Activated CD4-positive, alpha-beta T cell treated with anti-CD3 and anti-CD28 coated beads, Interleukin-10, Interleukin-2, amounts not matched to agents 100 ng/mL and 50 ng/mL, durations not matched to agents 16 hours and 8 hours (primary cell): ENCODE measurements at regions not wholly inside any gene's neighbourhood (a gene's known extent, or its start where the extent isn't known, plus 50 kb on each side); places are given as distances from the start of the nearest gene placed in this dataset.

Source experiments
- DNase-seq: peaks from one replicate; pipeline ENCODE4 v3.0.0-alpha.2; 2020

DNA sequence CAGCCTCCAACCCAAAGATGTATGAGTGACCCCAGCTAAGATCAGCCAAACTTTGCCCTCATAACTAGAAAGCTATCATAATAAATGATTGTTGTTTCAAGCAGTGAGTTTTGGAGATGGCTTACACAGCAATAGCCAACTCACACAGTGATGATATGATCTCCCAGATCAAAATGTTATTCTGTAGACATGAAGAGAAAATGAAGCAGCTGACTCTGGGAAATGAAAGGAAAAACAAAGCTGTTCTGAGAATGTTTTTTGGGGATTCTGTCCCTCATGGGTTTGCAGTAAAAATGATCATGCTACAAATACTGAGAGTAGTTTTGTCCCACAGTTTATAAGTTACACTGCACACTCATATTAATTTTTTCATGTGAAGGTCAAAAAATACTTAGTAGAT is 617.8 kb downstream of the MRPL39 start:
- no peak for DNase-seq

DNA sequence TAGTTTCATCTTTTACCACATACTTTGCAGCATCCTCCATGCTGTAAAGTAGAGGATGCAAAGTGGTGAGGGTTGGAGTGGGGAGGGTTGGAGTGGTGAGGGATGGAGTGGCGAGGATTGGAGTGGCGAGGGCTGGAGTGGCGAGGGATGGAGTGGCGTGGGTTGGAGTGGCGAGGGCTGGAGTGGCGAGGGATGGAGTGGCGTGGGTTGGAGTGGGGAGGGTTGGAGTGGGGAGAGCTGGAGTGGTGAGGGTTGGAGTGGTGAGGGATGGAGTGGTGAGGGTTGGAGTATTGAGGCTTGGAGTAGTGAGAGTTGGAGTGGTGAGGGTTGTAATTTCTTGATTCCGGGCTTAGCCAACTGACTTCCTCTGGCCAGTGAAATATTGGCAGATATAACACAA is 618.3 kb downstream of the MRPL39 start:
- DNase-seq: no peak

DNA sequence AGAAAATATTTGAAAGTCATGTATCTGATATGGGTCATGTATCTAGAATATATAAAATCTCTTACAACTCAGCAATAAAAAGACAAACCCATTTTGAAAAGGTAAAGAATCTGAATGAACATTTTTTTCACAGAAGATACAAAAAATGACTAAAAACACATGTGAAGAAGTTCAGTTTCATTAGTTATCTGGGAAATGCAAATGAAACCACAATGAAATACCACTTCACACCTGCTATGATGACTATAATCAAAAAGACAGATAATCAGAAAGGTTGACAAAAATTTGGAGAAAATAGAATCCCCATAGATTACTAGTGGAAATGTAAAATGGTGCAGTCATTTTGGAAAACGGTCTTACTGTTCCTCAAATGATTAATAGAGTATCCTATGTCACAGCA is 631.0 kb downstream of the MRPL39 start:
- DNase-seq: no peak

DNA sequence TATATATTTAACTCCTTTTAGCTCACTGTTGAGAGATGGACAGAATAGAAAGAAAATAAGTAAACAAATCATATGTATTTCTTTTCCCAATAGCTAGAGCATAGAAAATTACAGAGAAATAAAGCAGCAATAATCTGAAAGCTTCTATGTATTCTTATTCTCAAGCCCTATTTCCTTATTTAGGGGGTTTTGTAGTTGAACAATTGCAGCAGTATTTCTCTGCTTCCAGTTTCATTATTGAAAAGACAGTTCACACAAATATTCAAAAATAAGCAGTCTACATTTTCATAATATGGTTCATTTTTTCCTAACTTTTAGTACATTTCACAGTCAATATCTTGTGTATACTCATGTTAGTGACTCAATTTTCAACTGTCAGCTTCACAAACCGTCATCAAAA is 638.2 kb downstream of the MRPL39 start:
- DNase-seq: no peak

DNA sequence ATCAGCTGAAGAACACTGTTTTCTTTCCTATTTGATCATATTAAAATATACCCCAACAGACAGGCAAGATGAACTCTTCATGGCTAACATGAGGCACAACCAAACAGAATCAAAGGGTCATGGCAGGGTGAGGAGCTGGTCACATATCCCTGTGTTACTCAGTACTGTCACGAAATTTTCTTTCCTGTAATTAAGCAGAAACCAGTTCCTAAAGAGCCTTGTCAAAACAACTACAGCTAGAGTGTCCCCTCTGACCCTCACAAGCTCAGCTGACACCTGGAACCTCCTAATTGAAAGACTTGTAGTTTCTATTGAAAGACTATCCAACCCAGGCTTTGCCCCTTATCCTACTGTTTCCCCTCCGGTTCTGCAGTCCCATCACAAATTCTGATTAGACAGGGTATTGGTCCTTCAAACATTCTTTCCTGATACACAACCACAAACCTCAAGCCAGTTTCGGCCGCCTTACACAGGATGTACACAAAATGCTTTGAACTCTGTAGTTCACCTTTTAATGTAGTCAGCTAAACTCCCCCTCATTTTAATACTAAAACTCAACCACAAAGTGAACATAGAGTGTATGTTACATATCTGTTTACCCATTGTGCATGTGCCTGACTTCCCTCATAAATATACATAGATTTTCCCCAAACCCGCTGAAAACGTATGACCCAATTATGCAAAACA is 651.9 kb downstream of the MRPL39 start:
- peak; percentile 3 for DNase-seq

DNA sequence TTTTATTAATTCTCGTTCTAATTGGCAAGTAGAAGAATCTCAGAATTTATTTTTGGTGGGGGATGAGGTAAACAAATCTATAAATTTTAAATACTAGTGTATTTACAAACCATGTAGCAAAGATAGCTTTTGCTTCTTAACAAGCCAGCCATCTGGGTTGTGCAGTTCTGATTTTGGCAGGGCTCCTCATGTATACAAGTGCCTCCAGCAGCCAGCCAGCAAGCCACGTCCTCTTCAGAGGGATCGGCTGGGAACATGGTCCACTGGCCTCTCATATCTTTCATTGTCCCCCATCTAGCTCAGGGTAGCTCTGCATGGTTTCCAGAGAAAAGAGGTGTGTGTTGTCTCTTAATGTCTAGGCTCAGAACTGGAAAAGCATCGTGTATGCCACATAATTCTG is 659.1 kb downstream of the MRPL39 start:
- DNase-seq: no peak

DNA sequence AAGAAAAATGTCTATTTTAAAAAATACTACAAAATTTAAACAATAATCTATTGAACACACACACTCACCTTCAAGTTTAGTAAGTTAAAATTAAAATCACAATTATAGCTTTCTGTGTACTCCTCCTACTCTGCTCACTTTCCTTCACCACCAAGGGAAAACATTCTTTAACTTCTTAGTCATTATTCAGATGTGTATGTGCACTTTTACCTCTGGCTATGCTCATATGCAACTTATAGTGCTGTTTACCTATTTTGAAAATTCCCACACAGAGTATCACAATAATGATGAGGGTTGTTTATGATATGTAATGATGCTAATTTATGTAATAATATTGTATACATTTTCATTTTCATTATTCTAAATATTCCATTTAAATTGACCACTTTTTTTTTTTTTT is 661.4 kb downstream of the MRPL39 start:
- no peak for DNase-seq

DNA sequence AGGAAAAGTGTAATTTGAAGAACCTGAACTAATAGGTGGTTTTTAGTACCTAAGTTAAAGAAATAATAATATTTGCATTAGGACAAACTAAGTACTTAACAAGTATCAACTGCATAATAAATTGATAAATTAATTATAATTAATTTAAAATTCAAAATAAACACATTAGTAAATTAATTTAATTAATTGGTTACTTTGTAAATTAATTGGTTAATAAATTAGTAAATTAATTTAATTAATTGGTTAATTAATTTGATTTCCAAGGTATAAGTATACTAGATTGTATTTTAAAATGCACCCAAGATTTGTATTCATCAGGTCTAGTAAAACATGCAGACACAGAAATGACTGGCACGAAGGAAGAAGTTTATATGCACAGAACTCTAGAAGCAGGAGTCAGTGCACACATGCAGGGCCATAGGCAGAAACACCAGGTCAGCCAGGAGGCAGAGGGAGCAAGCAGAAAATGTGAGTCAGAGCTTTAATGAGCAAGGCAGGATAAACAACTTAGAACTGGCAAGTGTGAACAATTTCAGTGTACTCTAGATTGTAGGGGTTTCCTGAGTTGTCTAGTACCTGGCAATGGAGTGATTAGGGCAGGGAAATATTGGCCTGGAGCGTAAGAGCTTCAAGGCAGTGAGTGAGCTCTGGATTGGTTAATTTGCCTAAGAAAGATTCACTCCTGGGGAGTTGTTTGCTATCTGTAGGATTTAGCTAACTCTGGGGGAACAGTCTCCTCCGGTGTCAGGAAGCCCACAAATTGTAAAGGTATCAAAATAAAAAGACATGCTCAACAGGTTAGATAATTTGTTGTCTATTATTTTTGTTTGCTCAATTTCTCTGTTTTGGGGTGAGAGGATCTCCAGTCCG is 665.7 kb downstream of the MRPL39 start:
- DNase-seq: no peak

DNA sequence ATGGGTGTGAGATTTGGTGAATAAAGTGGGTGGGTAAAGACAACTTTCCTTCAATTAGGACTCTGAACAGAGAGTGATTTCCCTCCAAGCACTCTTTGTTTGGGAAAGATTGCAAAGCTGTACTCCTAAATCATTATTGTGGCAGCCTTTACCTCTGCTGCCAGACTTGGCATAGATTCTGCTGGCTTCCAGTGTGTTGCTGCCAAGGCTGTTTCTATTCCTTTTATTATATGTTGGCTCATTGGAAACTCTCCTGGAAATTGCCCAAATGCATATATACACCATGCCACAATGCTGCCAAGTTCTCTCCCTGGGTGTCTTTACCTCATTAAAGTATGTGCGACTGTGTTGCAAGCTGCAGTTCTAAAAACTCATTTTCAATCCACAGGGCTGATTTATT is 668.0 kb downstream of the MRPL39 start:
- no peak for DNase-seq

DNA sequence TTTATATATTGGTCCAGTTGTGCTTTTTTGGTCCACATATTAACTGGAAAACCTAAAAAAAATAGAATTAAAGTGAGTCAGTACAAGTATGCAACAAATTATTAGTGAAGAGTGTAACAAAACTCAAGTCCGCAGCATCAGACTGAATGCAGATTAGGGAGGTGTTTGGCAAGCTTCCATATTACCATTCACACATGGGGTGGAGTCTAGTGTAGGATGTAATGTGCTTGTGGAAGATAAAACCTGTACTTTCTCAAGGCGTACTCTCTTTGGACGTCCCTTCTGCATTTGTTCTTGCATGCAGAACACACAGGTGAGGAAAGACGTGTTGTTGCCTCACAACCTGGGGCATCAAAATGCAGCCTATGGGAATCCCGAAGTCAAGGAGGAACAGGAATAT is 668.7 kb downstream of the MRPL39 start:
- DNase-seq: no peak

DNA sequence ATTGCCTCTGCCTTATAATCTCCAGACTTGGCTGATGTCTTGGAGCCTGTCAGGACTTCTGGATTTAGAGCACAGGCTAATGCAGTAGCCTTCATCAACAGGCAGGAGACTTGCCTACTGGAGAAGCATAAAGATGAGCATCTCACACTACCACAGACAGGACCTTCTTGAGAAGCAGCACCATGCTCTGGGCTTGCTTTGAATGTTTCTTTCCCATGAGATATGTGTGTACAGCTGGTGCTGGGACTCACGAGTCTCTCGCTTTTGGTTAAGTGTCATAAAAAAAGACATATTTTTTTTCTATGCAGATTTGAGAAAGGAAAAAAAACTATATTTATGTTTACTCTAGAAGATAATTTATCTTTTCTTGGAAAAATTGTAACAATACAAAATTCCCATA is 671.3 kb downstream of the MRPL39 start:
- no peak for DNase-seq

DNA sequence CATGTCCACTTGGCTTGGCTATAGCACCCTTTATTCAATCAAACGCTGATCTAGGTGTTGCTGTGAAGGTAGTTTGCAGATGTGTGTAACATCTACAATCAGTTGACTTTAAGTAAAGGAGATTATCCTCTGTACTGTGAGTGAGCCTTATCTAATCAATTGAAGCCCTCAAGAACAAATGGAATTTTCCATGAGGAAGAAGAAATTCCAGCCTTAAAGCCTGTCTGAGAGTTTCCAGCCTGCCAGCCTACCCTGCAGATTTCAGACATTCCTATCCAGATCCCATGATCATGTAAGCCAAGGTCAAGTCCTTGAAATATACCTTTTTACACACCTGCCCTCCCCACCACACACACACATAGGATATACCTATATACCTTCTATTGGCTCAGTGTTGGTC is 696.7 kb downstream of the MRPL39 start:
- no peak for DNase-seq

DNA sequence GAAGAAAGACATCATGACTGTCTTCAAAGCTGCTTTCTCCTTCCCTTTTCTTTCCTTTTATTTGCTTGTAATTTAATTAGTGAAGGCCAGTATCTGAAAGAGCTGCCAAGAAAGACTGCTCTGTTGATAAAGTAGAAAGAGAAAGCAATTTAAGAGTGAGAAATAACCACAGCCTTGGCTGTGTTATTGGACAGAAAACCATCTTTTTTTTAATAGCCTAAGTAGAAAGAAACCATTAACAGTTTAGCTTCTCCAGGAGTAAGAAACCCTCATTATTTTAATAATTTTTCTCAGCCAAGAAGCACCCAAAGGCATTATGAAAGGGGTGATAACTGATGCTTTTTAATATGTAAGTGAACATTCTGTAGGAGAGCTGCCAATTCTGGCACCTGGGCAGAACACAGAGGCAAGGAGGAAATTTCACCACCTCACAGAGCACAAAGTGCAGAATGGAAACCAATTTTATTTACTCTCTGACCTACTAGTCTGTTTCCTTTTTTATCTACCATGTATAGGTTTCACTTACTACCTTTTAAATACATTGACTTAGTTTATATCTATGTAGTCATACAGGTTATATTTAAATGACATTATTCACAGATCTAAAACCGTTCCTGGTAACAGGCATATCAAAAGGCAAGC is 703.2 kb downstream of the MRPL39 start:
- no peak for DNase-seq

DNA sequence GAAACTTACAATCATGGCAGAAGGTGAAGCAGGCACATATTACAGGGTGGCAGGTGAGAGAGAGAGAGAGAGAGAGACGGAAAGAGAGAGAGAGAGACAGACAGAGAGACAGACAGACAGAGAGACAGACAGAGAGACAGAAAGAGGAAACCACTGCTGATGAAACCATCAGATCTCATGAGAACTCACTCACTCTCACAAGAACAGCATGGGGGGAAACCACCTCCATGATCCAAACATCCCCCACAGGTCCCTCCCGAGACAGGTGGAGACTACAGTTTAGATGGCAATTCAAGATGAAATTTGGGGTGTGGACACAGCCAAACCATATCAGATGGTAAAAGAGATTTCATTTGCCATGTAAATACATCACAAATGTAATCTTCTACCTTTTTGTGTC is 708.1 kb downstream of the MRPL39 start:
- DNase-seq: no peak

DNA sequence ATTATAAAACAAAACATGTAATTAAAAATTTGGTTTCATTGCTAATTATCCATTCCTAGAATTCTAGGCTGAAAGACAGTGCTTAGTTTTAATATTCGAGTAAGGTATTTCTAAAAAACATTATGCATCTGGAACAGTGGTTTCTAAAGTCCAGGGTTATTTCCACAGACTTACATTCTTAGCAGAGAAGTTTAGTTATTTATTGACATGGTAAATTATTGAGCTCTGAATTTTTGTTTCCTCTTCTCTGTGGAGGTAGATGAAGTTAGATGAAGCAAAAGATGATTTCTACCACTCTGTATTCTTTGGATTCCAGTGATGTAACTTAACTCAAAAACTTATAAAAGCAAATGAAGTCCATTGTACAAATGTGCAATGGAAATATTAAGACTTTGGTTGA is 709.4 kb downstream of the MRPL39 start:
- DNase-seq: no peak

DNA sequence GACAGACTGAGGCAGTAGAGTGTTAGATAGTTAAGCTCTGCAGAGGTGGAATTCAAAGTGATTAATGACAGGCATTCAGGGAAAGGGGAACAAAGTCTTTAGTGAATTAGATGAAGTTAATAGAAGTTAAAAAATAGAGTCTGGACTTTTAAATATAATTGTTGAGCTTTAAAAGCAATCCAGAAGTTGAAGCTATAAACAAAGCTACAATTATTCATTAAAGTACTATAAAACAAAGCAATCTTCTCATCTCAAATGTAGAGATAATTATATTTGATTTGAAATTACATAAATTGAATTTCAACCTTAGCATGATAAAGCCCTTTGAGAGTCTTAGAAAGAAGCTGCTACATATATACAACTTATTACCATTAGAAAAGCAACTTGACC is 710.6 kb downstream of the MRPL39 start:
- no peak for DNase-seq

DNA sequence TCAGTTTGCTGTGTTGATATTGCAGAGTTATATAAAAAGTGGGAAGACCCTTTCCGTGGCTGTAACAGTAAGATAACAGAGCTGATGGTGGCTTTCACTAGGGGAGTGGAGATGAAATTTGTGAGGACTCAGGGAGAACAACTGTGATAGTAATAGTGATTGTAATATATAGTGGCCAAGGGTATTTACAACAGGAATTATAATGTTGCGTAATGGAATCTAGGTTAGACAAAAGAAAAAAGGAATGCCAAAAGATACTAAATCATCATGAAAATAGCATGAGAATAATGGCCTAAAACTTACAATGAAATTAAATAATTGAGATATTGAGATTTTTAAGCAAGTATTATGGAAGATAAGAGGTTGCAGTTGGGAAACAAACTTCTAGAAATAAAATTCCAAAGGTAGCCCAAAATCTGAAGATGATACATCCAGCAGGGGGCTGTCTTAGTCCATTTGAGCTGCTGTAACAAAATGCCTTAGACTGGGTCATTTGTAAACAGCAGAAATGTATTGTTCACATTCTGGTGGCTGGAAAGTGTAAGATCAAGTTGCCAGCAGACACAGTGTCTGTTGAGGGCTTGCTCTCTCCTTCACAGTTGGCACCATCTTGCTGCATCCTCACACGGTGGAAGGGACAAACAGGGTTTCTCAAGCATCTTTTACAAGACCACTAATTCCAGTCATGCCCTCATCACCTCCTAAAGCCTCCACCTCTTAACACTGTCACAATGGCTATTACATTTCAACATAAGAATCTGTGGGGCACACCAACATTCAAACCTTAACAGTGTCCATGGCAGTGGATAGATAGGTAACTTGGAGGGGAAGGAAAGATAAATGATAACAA is 711.2 kb downstream of the MRPL39 start:
- DNase-seq: peak; percentile 6

DNA sequence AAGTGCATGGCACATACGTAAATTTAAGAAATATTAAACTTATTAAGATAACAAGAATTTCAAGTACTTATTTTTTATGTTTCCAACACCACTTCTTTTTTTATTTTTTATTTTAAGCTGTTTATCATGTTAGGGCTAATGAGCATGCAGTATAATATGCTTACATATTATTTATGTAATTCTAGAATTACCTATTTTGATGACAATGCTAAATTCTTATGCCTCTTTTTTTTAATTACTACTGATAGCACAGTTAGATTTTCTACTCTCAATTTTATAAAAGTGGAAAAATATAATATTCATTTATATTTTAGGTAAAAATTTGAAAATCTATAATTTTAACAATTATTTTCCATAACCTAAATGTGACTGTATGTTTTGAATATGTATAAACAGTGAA is 713.0 kb downstream of the MRPL39 start:
- no peak for DNase-seq

DNA sequence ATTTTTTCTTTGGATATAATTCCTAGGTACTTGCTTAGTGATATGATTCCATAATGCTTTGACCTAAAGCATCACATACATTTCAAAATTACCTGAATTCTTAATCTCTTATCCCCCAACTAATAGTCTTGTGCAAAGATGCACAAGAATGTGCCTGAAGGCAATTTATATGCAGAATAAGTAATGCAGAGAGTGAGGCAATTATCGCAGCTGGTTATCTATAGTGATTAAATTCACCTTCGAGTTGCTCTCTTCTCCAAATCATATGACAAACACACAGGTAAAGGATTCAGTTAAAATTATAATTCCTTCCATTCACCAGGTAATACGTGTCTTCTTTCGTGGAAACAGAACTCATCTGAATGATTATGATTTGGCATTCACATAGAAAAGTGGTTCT is 717.3 kb downstream of the MRPL39 start:
- DNase-seq: no peak

DNA sequence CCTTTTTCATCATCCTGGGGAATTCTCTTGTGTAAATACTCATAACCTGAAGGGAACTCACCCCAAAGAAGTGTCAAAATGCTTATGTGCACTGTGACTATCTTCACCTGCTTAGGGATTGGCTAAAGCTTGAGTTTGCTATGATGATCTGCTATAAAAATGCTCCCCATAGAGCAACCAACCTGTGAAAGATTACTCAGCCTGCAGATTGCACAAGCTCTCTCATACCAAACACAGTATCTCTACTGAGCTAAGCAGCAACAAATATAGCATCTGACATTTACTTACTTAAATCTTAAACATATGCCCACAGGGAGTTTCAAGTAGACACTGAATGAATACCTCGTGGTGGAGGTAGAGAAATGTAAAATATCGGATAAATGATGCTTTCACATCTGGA is 725.8 kb downstream of the MRPL39 start:
- no peak for DNase-seq

DNA sequence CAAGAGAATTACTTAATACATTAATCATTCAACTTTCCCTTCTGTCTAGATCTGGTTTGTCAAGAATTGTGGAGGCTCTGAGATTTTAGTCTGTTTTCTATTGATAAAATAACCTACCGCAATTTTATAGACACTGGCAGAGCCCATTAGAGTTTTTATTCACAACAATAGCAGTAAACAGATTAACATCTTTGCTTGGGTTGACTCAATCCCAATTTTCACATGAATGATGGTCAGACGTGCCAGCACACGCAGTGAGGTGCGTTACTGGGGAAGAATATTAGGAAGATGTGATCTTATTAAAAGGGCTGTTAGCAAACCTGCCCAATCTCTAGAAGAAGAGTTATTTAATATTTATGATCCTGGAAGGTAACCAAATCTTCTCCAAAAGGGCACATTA is 736.6 kb downstream of the MRPL39 start:
- DNase-seq: no peak

DNA sequence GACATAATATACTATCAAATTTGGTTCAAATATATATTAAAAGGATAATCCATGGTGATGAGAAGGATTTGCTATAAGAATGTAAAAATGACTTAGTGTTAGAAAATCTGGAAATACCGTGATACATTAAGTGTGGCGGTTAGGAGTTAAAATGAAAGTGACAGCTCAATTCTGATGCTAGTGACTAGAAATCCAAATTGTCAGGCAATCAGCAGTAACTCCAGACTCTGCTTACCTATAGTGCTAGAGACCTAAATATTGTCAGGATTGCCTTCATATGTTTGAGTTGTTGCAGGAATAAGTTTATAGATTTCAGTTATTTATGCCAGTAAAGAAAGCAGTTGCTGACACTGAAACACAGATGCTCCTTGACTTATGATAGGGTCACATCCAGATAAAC is 737.4 kb downstream of the MRPL39 start:
- no peak for DNase-seq

DNA sequence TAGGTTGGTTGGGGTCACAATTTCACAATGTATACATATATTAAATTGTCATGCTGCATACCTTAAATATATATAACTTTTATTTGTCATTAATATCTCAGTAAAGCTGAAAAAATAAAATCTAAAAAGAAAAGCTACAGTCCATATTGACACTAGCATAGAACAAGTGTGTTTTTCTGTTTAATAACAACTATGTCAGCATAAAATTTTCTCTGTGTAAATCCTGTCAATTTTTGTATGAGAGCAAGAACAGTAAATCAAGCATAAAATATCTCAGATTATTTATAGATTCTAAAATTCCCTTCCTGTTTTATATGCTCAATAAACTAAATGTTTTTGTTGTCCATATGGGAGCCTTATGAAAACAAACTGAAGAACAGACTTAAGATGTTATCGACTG is 739.2 kb downstream of the MRPL39 start:
- DNase-seq: no peak
